GM23338 (cell line): ENCODE measurements at regions not wholly inside any gene's neighbourhood (a gene's known extent, or its start where the extent isn't known, plus 50 kb on each side); places are given as distances from the start of the nearest gene placed in this dataset.

Source experiments
- CREB1 ChIP-seq: fragments of 250-450 bp; sonication (Bioruptor Pico); IDR thresholded peaks from 2 replicates; pipeline ENCODE4 v1.5.0; 2020; ENCODE audit warnings: low read depth, mild to moderate bottlenecking, moderate library complexity
- EZH2 ChIP-seq: fragments of 200-600 bp; sonication (generic); IDR thresholded peaks from one replicate; pipeline ENCODE4 v1.8.0; 2017; ENCODE audit warnings: antibody characterized with exemption, mild to moderate bottlenecking, low read depth; ENCODE audit not compliant: unreplicated experiment
- EZH2phosphoT487 ChIP-seq: fragments of 200-600 bp; sonication (generic); IDR thresholded peaks from one replicate; pipeline ENCODE4 v1.8.1; 2018; ENCODE audit warnings: antibody characterized with exemption; ENCODE audit not compliant: unreplicated experiment
- JUNB ChIP-seq: IDR thresholded peaks from one replicate; pipeline ENCODE4 v1.6.1; 2016; ENCODE audit warnings: antibody characterized with exemption; ENCODE audit not compliant: unreplicated experiment
- POLR2AphosphoS5 ChIP-seq: IDR thresholded peaks from 2 replicates; pipeline ENCODE4 v1.6.1; 2016; ENCODE audit warnings: antibody characterized with exemption, low read depth
- ZNF114 ChIP-seq: fragments of 250-450 bp; sonication (Bioruptor Pico); IDR thresholded peaks from 2 replicates; pipeline ENCODE4 v1.5.0; 2020; ENCODE audit warnings: mild to moderate bottlenecking, moderate library complexity
- TF ChIP-seq, protein P1 (sequence below), 2 experiments: fragments of 200-600 bp in 1 of 2; sonication (generic) in 1 of 2; conservative IDR thresholded peaks; 2 replicates each; pipeline versions ENCODE4 v1.5.1 to v1.6.1; 2016 to 2017; ENCODE audit warnings: antibody characterized with exemption in 2 of 2, low read depth in 2 of 2, mild to moderate bottlenecking in 2 of 2, moderate library complexity in 1 of 2
- TF ChIP-seq, protein P2 (sequence below): IDR thresholded peaks from 2 replicates; pipeline ENCODE4 v1.6.1; 2016; ENCODE audit warnings: antibody characterized with exemption
- TF ChIP-seq, protein P3 (sequence below): IDR thresholded peaks from one replicate; pipeline ENCODE4 v1.6.1; 2018; ENCODE audit warnings: antibody characterized with exemption; ENCODE audit not compliant: unreplicated experiment

- TF ChIP-seq, protein P1, sequence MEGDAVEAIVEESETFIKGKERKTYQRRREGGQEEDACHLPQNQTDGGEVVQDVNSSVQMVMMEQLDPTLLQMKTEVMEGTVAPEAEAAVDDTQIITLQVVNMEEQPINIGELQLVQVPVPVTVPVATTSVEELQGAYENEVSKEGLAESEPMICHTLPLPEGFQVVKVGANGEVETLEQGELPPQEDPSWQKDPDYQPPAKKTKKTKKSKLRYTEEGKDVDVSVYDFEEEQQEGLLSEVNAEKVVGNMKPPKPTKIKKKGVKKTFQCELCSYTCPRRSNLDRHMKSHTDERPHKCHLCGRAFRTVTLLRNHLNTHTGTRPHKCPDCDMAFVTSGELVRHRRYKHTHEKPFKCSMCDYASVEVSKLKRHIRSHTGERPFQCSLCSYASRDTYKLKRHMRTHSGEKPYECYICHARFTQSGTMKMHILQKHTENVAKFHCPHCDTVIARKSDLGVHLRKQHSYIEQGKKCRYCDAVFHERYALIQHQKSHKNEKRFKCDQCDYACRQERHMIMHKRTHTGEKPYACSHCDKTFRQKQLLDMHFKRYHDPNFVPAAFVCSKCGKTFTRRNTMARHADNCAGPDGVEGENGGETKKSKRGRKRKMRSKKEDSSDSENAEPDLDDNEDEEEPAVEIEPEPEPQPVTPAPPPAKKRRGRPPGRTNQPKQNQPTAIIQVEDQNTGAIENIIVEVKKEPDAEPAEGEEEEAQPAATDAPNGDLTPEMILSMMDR (conservative IDR thresholded peaks at IDR 0.05; ENCODE audit: low read depth in 2 of 2): no peak
- TF ChIP-seq POLR2AphosphoS5 (no peak), EZH2phosphoT487 (no peak), ZNF114 (CRISPR knock-in tag) (no peak), EZH2 (no peak), CREB1 (CRISPR knock-in tag) (no peak), JUNB (no peak)
- TF ChIP-seq, protein P2, sequence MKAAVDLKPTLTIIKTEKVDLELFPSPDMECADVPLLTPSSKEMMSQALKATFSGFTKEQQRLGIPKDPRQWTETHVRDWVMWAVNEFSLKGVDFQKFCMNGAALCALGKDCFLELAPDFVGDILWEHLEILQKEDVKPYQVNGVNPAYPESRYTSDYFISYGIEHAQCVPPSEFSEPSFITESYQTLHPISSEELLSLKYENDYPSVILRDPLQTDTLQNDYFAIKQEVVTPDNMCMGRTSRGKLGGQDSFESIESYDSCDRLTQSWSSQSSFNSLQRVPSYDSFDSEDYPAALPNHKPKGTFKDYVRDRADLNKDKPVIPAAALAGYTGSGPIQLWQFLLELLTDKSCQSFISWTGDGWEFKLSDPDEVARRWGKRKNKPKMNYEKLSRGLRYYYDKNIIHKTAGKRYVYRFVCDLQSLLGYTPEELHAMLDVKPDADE: no peak
- TF ChIP-seq, protein P3, sequence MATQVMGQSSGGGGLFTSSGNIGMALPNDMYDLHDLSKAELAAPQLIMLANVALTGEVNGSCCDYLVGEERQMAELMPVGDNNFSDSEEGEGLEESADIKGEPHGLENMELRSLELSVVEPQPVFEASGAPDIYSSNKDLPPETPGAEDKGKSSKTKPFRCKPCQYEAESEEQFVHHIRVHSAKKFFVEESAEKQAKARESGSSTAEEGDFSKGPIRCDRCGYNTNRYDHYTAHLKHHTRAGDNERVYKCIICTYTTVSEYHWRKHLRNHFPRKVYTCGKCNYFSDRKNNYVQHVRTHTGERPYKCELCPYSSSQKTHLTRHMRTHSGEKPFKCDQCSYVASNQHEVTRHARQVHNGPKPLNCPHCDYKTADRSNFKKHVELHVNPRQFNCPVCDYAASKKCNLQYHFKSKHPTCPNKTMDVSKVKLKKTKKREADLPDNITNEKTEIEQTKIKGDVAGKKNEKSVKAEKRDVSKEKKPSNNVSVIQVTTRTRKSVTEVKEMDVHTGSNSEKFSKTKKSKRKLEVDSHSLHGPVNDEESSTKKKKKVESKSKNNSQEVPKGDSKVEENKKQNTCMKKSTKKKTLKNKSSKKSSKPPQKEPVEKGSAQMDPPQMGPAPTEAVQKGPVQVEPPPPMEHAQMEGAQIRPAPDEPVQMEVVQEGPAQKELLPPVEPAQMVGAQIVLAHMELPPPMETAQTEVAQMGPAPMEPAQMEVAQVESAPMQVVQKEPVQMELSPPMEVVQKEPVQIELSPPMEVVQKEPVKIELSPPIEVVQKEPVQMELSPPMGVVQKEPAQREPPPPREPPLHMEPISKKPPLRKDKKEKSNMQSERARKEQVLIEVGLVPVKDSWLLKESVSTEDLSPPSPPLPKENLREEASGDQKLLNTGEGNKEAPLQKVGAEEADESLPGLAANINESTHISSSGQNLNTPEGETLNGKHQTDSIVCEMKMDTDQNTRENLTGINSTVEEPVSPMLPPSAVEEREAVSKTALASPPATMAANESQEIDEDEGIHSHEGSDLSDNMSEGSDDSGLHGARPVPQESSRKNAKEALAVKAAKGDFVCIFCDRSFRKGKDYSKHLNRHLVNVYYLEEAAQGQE: no peak
Observed at GRCh38 chr3:22103423-22103822, 352.4 kb upstream of the ZNF385D start.
